ENCODE measurements at regions not wholly inside any gene's neighbourhood (a gene's known extent, or its start where the extent isn't known, plus 50 kb on each side); places are given as distances from the start of the nearest gene placed in this dataset.

- H3K27me3 ChIP-seq (ENCODE audit: insufficient read depth, poor library complexity, severe bottlenecking): no peaks in the 10 kb centered on the region
- H3K4me1 ChIP-seq (ENCODE audit: insufficient read depth, poor library complexity, severe bottlenecking): peaks cover 19% of the 10 kb centered on the region
- no peaks in the 10 kb centered on the region for H3K36me3 ChIP-seq (ENCODE audit: low read depth)
- no peaks in the 10 kb centered on the region for H3K9me3 ChIP-seq (ENCODE audit: severe bottlenecking)
- H3K27ac ChIP-seq (ENCODE audit: poor library complexity, severe bottlenecking): no peak overlapping the region
- ATAC-seq (ENCODE audit: low read depth) (peak; percentile 51; the same call in 2 of the 3 replicates), DNase-seq (ENCODE audit: low spot score) (no peak)
- no peak for TF ChIP-seq CTCF (IDR thresholded peaks at IDR 0.05; ENCODE audit: poor library complexity, severe bottlenecking)
- no peak overlapping the region for H3K4me3 ChIP-seq (ENCODE audit: severe bottlenecking)
Observed at GRCh38 chr10:4254101-4254994, 469.3 kb upstream of the KLF6 start.

GRCh38 chr10:4252701-4253100, 467.7 kb upstream of the KLF6 start:
- Histone ChIP-seq H3K27ac (ENCODE audit: poor library complexity, severe bottlenecking) (no peak overlapping the region), H3K36me3 (ENCODE audit: low read depth) (no peaks in the 10 kb centered on the region), H3K4me3 (ENCODE audit: severe bottlenecking) (no peak overlapping the region), H3K4me1 (ENCODE audit: insufficient read depth, poor library complexity, severe bottlenecking) (peaks cover 19% of the 10 kb centered on the region), H3K27me3 (ENCODE audit: insufficient read depth, poor library complexity, severe bottlenecking) (no peaks in the 10 kb centered on the region), H3K9me3 (ENCODE audit: severe bottlenecking) (no peaks in the 10 kb centered on the region)
- no peak for ATAC-seq (ENCODE audit: low read depth)
- no peak for DNase-seq (ENCODE audit: low spot score)
- TF ChIP-seq CTCF (IDR thresholded peaks at IDR 0.05; ENCODE audit: poor library complexity, severe bottlenecking): no peak

GRCh38 chr10:4250587-4250887, 465.5 kb upstream of the KLF6 start:
- H3K27me3 ChIP-seq (ENCODE audit: insufficient read depth, poor library complexity, severe bottlenecking): no peaks in the 10 kb centered on the region
- no peaks in the 10 kb centered on the region for H3K9me3 ChIP-seq (ENCODE audit: severe bottlenecking)
- no peak for TF ChIP-seq CTCF (IDR thresholded peaks at IDR 0.05; ENCODE audit: poor library complexity, severe bottlenecking)
- H3K4me3 ChIP-seq (ENCODE audit: severe bottlenecking): no peak overlapping the region
- ATAC-seq (ENCODE audit: low read depth) (no peak), DNase-seq (ENCODE audit: low spot score) (no peak)
- no peaks in the 10 kb centered on the region for H3K36me3 ChIP-seq (ENCODE audit: low read depth)
- H3K27ac ChIP-seq (ENCODE audit: poor library complexity, severe bottlenecking): peak overlapping the region; percentile 84
- H3K4me1 ChIP-seq (ENCODE audit: insufficient read depth, poor library complexity, severe bottlenecking): peaks cover 31% of the 10 kb centered on the region

GRCh38 chr10:4249841-4250586, 465.0 kb upstream of the KLF6 start:
- peaks cover 31% of the 10 kb centered on the region for H3K4me1 ChIP-seq (ENCODE audit: insufficient read depth, poor library complexity, severe bottlenecking)
- H3K27ac ChIP-seq (ENCODE audit: poor library complexity, severe bottlenecking): peak overlapping the region; percentile 84
- H3K36me3 ChIP-seq (ENCODE audit: low read depth): no peaks in the 10 kb centered on the region
- no peaks in the 10 kb centered on the region for H3K27me3 ChIP-seq (ENCODE audit: insufficient read depth, poor library complexity, severe bottlenecking)
- TF ChIP-seq CTCF (IDR thresholded peaks at IDR 0.05; ENCODE audit: poor library complexity, severe bottlenecking): no peak
- no peak overlapping the region for H3K4me3 ChIP-seq (ENCODE audit: severe bottlenecking)
- H3K9me3 ChIP-seq (ENCODE audit: severe bottlenecking): no peaks in the 10 kb centered on the region
- DNase-seq (ENCODE audit: low spot score): no peak
- peak; percentile 92 for ATAC-seq (ENCODE audit: low read depth)

All from RWPE2 (cell line).